HCT116 (cell line): ENCODE measurements at regions not wholly inside any gene's neighbourhood (a gene's known extent, or its start where the extent isn't known, plus 50 kb on each side); places are given as distances from the start of the nearest gene placed in this dataset.

Experiments used
- ATAC-seq: fragments of 200-7000 bp; cut with Tn5 transposase; 2 replicates; pipeline ENCODE4 v1.9.1; 2020; ENCODE audit warnings: mild to moderate bottlenecking, moderate library complexity
- BruUV-seq: library from RNA; stranded (reverse); fragments of 400-500 nt; replicated peaks from 2 replicates; lab custom pipeline; 2021; lab: Mats Ljungman, UMichigan
- CTCF ChIA-PET: fragments of 300-600 bp; sonication (Branson Sonifier 250); formaldehyde crosslinking; loops from one replicate; lab custom pipeline; 2021; ENCODE audit warnings: antibody characterized with exemption; lab: Charles Lee
- POLR2A ChIA-PET: fragments of 300-600, 350-600 bp; sonication (Branson Sonifier 250); formaldehyde crosslinking; loops from one replicate; lab custom pipeline; 2021; ENCODE audit warnings: antibody characterized with exemption; lab: Charles Lee
- RAD21 ChIA-PET, 2 experiments: fragments of 300-600 bp; sonication (Branson Sonifier 250); formaldehyde crosslinking; loops; one replicate each; lab custom pipeline; 2023; ENCODE audit warnings: low total read pairs in 2 of 2; ENCODE audit not compliant: uncharacterized antibody in 2 of 2, unreplicated experiment in 2 of 2, low non-redundant PET in 1 of 2; lab: Charles Lee
- DNase-seq: peaks from one replicate; pipeline ENCODE4 v3.0.0-alpha.2; 2010; ENCODE audit warnings: low read depth, low spot score
- H2AFZ ChIP-seq: fragments of 200-600 bp; shearing (Covaris generic), sonication (generic); 2 replicates; pipeline ENCODE4 v1.6.1; 2017; ENCODE audit warnings: low read depth, mixed run types, mixed read lengths, antibody characterized with exemption, low read length; ENCODE audit not compliant: poor library complexity, severe bottlenecking
- H3K27ac ChIP-seq: 2 replicates; pipeline ENCODE4 v1.5.1; 2012; ENCODE audit warnings: low read depth, low read length
- H3K27me3 ChIP-seq: fragments of 200-600 bp; sonication (generic); 2 replicates; pipeline ENCODE4 v1.6.1; 2016; ENCODE audit warnings: mixed run types, low read length, mixed read lengths; ENCODE audit not compliant: insufficient read depth
- H3K36me3 ChIP-seq, 2 experiments: fragments of 200-500 bp in 1 of 2; fragments of 200-600 bp in 1 of 2; sonication (Bioruptor generic) in 1 of 2; sonication (generic) in 1 of 2; 2 replicates each; pipeline versions ENCODE4 v1.5.1 to v1.6.1; 2014 to 2016; ENCODE audit warnings: low read length in 2 of 2, inconsistent platforms in 1 of 2, mixed read lengths in 1 of 2, mixed run types in 1 of 2; ENCODE audit not compliant: insufficient read depth in 2 of 2, control insufficient read depth in 1 of 2
- H3K4me1 ChIP-seq, 2 experiments: fragments of 200-600 bp in 1 of 2; sonication (generic) in 1 of 2; 2 replicates each; pipeline versions ENCODE4 v1.5.1 to v1.6.1; 2012 to 2017; ENCODE audit warnings: low read length in 2 of 2, inconsistent platforms in 1 of 2, mild to moderate bottlenecking in 1 of 2, mixed read lengths in 1 of 2, mixed run types in 1 of 2, moderate library complexity in 1 of 2; ENCODE audit not compliant: insufficient read depth in 2 of 2, control insufficient read depth in 1 of 2
- H3K4me2 ChIP-seq: fragments of 200-600 bp; sonication (generic); 2 replicates; pipeline ENCODE4 v1.6.1; 2017; ENCODE audit warnings: mixed run types, low read length, mixed read lengths
- H3K4me3 ChIP-seq, 2 experiments: fragments of 200-600 bp in 1 of 2; sonication (generic) in 1 of 2; replicated peaks in 1 of 2; 2 replicates each; pipeline ENCODE4 v1.5.1; 2011 to 2016; ENCODE audit warnings: low read length in 2 of 2, control low read depth in 1 of 2, low read depth in 1 of 2, mild to moderate bottlenecking in 1 of 2, mixed read lengths in 1 of 2, mixed run types in 1 of 2
- H3K79me2 ChIP-seq: fragments of 200-600 bp; sonication (generic); 2 replicates; pipeline ENCODE4 v1.6.1; 2017; ENCODE audit warnings: mild to moderate bottlenecking, mixed run types, low read length, moderate library complexity, mixed read lengths; ENCODE audit not compliant: insufficient read depth
- H3K9ac ChIP-seq: fragments of 200-600 bp; sonication (generic); 2 replicates; pipeline ENCODE4 v1.6.1; 2016; ENCODE audit warnings: low read length, mixed read lengths
- H3K9me2 ChIP-seq: fragments of 200-600 bp; sonication (generic), shearing (Covaris generic); 2 replicates; pipeline ENCODE4 v1.6.1; 2017; ENCODE audit warnings: mixed run types, mild to moderate bottlenecking, moderate library complexity; ENCODE audit not compliant: insufficient read depth
- H3K9me3 ChIP-seq, 2 experiments: fragments of 200-500 bp in 1 of 2; fragments of 200-600 bp in 1 of 2; sonication (Bioruptor generic) in 1 of 2; sonication (generic) in 1 of 2; 2 replicates each; pipeline ENCODE4 v1.6.1; 2014 to 2017; ENCODE audit warnings: low read length in 2 of 2, mixed read lengths in 2 of 2, inconsistent platforms in 1 of 2, low read depth in 1 of 2, mild to moderate bottlenecking in 1 of 2, mixed run types in 1 of 2, moderate library complexity in 1 of 2; ENCODE audit not compliant: control insufficient read depth in 1 of 2, insufficient read depth in 1 of 2
- H4K20me1 ChIP-seq: fragments of 200-600 bp; sonication (generic), shearing (Covaris generic); 2 replicates; pipeline ENCODE4 v1.6.1; 2017; ENCODE audit warnings: mixed run types, mild to moderate bottlenecking, moderate library complexity; ENCODE audit not compliant: insufficient read depth
- CBX3 ChIP-seq: IDR thresholded peaks from 2 replicates; pipeline ENCODE4 v1.6.1; 2012; ENCODE audit warnings: low read depth
- CEBPB ChIP-seq: IDR thresholded peaks from 2 replicates; pipeline ENCODE4 v1.6.1; 2012; ENCODE audit warnings: low read depth
- ELF1 ChIP-seq: IDR thresholded peaks from 2 replicates; pipeline ENCODE4 v1.6.1; 2012; ENCODE audit warnings: low read depth, borderline replicate concordance
- EZH2 ChIP-seq: fragments of 200-600 bp; sonication (generic); IDR thresholded peaks from 2 replicates; pipeline ENCODE4 v1.6.1; 2017; ENCODE audit warnings: antibody characterized with exemption, mixed run types
- POLR2AphosphoS5 ChIP-seq: IDR thresholded peaks from 2 replicates; pipeline ENCODE4 v1.6.1; 2011; ENCODE audit warnings: mild to moderate bottlenecking, low read depth, low read length, moderate library complexity
- SIN3A ChIP-seq: IDR thresholded peaks from 2 replicates; pipeline ENCODE4 v1.6.1; 2012; ENCODE audit warnings: low read depth
- SP1 ChIP-seq: IDR thresholded peaks from 2 replicates; pipeline ENCODE4 v1.6.1; 2012; ENCODE audit warnings: low read depth
- TCF7L2 ChIP-seq: IDR thresholded peaks from 2 replicates; pipeline ENCODE4 v1.7.0; 2011; ENCODE audit warnings: borderline replicate concordance, inconsistent platforms; ENCODE audit not compliant: insufficient read depth, insufficient read length; ENCODE audit errors: extremely low read depth
- ZFX ChIP-seq: fragments of 450-650 bp; IDR thresholded peaks from 2 replicates; pipeline ENCODE4 v1.6.1; 2017
- ZNF274 ChIP-seq: fragments of 200-500 bp; sonication (Bioruptor generic); IDR thresholded peaks from 2 replicates; pipeline ENCODE4 v1.6.1; 2014; ENCODE audit warnings: mild to moderate bottlenecking, low read depth, low read length, inconsistent platforms
- intact Hi-C: fragments of 100-400 bp; cut with micrococcal nuclease; formaldehyde crosslinking; loops from 2 replicates; pipeline ENCODE4 v1.10.0; 2022
- TF ChIP-seq, protein P1 (sequence below): IDR thresholded peaks from 2 replicates; pipeline ENCODE4 v1.6.1; 2012; ENCODE audit warnings: low read depth
- TF ChIP-seq, protein P2 (sequence below): IDR thresholded peaks from 2 replicates; pipeline ENCODE4 v1.6.1; 2012
- TF ChIP-seq, protein P3 (sequence below): IDR thresholded peaks from 2 replicates; pipeline ENCODE4 v1.6.1; 2011; ENCODE audit warnings: mild to moderate bottlenecking, low read length, moderate library complexity; ENCODE audit not compliant: insufficient replicate concordance; ENCODE audit errors: extremely low read depth
- TF ChIP-seq, protein P4 (sequence below): IDR thresholded peaks from 2 replicates; pipeline ENCODE4 v1.6.1; 2012

DNA sequence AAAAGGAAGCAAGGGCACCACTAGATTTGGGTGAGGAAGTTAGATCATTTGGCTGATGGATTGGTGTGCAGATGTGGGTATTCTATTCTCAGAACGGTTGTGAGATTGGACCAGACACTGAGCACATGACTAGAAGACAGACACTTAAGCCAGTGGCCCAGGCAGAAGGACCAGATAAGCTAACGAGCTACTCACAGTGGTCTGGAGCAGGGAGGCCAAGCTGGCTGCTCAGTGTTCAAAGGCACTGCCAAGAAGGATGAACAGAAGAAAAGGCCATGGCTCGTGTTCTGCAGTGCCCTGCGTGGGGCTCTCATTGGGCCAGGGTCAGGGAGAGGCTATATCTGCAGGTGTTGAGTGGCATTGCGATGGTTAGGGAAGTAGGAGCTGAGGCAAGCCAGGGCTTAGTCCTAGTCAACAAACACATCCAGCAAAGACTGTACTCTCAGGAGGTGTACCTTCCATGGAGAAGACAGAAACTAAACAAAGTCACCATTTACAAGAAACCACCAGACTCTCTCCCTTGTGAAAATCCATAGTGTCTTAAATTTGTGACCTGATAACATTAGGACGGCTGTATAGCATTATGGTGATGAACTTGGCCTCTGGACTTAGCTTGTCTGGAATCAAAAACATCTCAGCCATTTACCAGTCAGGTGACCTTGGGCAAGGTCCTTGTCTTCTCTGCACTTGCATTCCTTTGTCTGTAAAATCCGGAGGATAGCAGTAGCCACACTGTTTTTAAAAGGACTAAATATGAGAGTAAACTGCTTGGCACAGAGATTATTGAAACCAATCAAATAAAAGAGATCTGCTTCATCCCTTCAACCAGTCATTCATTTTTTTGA is 274.5 kb downstream of the SIPA1L2 start:
- H3K36me3 ChIP-seq, result no peaks in the 10 kb centered on the region
- H3K4me1 ChIP-seq, result no peaks in the 10 kb centered on the region
- POLR2A ChIA-PET, result no interaction called here
- H3K27ac ChIP-seq, result no peak overlapping the region
- no peaks in the 10 kb centered on the region for H4K20me1 ChIP-seq
- no TSS peak for BruUV-seq
- no peaks in the 10 kb centered on the region for H3K9me2 ChIP-seq
- no peaks in the 10 kb centered on the region for H3K79me2 ChIP-seq
- DNase-seq (no peak), ATAC-seq (no peak)
- H3K9ac ChIP-seq, result no peak overlapping the region
- intact Hi-C loops, result no loop called here
- no peak overlapping the region for H2AFZ ChIP-seq
- H3K9me3 ChIP-seq, result no peaks in the 10 kb centered on the region
- peaks cover 11% of the 10 kb centered on the region; the same call in 1 of the 2 replicates for H3K27me3 ChIP-seq
- RAD21 ChIA-PET, result no interaction called here
- CTCF ChIA-PET, result no interaction called here
- H3K4me3 ChIP-seq, result no peak overlapping the region
- TF ChIP-seq SP1, result no peak
- TF ChIP-seq ZNF274, result no peak
- TF ChIP-seq, protein P1, sequence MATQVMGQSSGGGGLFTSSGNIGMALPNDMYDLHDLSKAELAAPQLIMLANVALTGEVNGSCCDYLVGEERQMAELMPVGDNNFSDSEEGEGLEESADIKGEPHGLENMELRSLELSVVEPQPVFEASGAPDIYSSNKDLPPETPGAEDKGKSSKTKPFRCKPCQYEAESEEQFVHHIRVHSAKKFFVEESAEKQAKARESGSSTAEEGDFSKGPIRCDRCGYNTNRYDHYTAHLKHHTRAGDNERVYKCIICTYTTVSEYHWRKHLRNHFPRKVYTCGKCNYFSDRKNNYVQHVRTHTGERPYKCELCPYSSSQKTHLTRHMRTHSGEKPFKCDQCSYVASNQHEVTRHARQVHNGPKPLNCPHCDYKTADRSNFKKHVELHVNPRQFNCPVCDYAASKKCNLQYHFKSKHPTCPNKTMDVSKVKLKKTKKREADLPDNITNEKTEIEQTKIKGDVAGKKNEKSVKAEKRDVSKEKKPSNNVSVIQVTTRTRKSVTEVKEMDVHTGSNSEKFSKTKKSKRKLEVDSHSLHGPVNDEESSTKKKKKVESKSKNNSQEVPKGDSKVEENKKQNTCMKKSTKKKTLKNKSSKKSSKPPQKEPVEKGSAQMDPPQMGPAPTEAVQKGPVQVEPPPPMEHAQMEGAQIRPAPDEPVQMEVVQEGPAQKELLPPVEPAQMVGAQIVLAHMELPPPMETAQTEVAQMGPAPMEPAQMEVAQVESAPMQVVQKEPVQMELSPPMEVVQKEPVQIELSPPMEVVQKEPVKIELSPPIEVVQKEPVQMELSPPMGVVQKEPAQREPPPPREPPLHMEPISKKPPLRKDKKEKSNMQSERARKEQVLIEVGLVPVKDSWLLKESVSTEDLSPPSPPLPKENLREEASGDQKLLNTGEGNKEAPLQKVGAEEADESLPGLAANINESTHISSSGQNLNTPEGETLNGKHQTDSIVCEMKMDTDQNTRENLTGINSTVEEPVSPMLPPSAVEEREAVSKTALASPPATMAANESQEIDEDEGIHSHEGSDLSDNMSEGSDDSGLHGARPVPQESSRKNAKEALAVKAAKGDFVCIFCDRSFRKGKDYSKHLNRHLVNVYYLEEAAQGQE, result no peak
- TF ChIP-seq, protein P2, sequence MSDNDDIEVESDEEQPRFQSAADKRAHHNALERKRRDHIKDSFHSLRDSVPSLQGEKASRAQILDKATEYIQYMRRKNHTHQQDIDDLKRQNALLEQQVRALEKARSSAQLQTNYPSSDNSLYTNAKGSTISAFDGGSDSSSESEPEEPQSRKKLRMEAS, result no peak
- no peak for TF ChIP-seq CBX3
- TF ChIP-seq ZFX, result no peak
- TF ChIP-seq POLR2AphosphoS5, result no peak
- TF ChIP-seq, protein P3, sequence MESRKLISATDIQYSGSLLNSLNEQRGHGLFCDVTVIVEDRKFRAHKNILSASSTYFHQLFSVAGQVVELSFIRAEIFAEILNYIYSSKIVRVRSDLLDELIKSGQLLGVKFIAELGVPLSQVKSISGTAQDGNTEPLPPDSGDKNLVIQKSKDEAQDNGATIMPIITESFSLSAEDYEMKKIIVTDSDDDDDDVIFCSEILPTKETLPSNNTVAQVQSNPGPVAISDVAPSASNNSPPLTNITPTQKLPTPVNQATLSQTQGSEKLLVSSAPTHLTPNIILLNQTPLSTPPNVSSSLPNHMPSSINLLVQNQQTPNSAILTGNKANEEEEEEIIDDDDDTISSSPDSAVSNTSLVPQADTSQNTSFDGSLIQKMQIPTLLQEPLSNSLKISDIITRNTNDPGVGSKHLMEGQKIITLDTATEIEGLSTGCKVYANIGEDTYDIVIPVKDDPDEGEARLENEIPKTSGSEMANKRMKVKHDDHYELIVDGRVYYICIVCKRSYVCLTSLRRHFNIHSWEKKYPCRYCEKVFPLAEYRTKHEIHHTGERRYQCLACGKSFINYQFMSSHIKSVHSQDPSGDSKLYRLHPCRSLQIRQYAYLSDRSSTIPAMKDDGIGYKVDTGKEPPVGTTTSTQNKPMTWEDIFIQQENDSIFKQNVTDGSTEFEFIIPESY, result no peak
- no peak for TF ChIP-seq SIN3A
- TF ChIP-seq CEBPB, result no peak
- TF ChIP-seq EZH2, result no peak
- TF ChIP-seq TCF7L2, result no peak
- no peak for TF ChIP-seq ELF1
- TF ChIP-seq, protein P4, sequence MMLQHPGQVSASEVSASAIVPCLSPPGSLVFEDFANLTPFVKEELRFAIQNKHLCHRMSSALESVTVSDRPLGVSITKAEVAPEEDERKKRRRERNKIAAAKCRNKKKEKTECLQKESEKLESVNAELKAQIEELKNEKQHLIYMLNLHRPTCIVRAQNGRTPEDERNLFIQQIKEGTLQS, result no peak
- H3K4me2 ChIP-seq, result no peak overlapping the region
